Glomerular endothelial cell (primary cell): ENCODE measurements at regions not wholly inside any gene's neighbourhood (a gene's known extent, or its start where the extent isn't known, plus 50 kb on each side); places are given as distances from the start of the nearest gene placed in this dataset.

ENCODE experiments used
- DNase-seq: peaks from one replicate; pipeline ENCODE4 v3.0.0-alpha.2; 2011; ENCODE audit warnings: low read depth, low spot score; ENCODE audit errors: extremely low read depth

- DNase-seq, result no peak
These were observed 67.1 kb upstream of the IPO9 start for GRCh38 chr1:201761871-201762270.

GRCh38 chr1:201762381-201762780 lies 66.6 kb upstream of the IPO9 start:
- DNase-seq, result no peak

DNA sequence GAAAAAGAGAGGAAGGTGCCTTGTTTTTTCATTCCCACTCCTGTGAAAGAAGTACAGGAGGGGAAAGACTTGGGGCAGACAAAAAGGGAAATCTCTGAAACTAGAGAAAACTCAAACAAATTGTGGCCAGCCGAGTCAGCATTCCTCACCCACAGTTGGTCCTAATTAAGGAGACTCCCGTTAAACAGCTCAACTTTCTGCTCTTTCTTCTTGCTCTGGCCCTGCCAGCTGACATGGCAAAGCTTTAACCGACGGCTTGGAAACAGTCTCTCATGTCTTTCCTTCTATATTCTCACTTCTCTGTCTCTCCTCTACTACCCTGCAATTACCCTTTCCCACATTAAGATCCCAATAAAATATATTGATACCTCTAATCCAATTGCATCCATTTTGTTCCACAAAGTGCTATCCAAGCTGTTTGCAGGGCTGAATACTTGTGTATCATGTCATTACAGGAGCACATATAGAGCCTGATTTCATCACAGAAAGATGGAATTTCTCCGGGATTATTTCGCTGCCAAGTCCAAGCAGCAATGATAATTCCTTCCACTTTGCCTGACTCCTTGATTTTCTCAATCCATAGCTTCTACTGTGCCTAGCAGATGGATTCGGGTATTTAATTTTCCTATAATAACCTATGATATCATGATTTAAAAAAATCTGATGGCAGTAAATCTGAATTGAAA lies 65.4 kb upstream of the IPO9 start:
- no peak for DNase-seq

GRCh38 chr1:201764166-201764565 lies 64.8 kb upstream of the IPO9 start:
- DNase-seq, result no peak

DNA sequence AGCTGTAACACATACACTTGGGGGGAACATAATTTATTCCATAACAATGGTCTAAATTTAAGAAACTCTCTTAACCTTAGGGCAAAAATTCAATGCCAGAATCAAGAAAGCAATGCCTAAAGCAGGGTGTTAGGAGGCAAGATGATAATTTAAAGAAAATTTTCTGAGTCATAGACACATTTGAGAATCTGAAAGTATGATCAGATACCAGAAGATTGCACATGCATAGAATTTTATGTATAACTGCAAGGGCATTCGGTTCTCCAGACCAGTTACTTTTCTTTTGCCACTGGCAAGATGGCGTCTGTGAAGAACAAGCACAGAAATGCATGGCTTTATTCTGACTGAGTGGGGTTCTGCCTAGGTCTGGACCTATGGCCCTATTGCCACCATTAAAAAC lies 64.4 kb upstream of the IPO9 start:
- no peak for DNase-seq

GRCh38 chr1:201766131-201766866 lies 62.7 kb upstream of the IPO9 start:
- no peak for DNase-seq

- no peak for DNase-seq
These were observed 61.6 kb upstream of the IPO9 start for GRCh38 chr1:201767339-201767738.

DNA sequence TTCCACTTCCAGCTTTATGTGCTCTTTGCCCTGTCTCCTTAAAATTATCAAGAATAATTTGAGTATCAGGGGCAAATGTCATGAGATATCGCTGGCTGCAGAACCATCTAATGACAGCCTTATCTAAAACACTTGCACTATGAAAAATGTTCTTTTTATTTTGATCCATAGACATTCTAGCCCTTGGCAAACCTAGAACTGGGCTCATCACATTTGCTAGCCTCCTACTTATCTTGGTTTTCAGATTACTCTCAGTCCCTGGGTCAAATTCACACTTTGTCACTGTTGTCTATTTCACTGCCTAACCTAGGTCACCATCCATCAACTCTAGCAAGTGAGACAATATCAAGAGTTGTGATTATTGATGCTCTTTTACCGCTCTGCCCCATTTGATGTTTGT lies 59.9 kb upstream of the IPO9 start:
- DNase-seq, result no peak

DNA sequence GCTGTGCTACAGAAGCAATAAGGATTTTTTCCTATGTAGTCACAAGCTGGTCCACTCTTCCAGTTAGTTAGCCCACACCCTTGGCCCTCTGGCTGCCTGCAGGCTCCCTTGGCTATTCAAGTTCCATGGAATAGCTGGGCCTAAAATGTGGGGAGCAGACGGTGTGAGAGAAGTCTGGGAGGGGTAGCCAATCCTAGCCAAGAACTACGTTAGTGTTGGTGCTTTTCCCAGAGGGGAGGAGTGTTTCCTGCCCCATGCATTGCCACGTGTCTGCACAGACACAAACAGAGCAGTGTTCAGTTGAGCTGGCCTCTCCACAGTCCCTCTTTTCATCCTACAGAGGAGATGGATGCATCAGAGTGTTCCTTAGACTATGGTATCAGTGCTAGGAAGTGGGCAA lies 59.0 kb upstream of the IPO9 start:
- no peak for DNase-seq

- DNase-seq, result no peak
These were observed 57.5 kb upstream of the IPO9 start for GRCh38 chr1:201771466-201771865.

DNA sequence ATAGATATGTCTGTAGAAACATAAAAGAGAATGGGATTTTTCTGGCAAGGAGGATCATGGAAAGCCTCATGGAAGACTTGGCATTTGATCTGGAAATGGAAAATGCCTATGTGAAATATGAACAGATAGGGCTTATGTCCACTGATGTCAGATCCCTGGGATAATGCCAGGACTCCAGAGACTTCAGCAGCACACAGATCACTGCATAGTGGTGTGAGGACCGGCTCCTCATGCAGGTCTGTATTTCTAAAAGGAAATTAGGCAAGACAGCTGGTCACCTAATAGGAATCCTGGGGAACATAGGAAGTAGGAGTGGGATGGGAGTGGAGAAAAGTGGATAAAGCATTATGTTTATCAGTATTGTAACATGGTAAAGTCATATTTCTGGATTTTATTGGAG lies 56.8 kb upstream of the IPO9 start:
- DNase-seq, result no peak

DNA sequence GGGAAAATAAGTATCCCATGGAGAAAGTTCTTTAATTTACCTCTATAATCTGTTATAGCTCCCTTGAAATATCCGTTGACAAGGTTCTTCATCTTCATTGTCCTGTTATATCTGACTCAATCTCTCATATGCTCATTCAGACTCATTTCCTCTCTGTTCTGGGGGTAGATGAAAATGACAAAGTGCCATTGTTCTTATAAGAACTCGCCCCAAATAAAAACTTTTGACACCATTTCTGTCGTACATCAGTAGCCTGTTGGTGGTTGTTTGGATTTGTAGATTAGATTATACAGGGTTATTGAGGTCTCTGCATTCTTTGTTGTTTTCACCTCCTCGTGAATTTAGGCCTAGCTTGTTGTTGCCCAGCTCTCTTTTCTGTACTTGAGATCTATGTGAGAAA lies 55.2 kb upstream of the IPO9 start:
- DNase-seq, result no peak

DNA sequence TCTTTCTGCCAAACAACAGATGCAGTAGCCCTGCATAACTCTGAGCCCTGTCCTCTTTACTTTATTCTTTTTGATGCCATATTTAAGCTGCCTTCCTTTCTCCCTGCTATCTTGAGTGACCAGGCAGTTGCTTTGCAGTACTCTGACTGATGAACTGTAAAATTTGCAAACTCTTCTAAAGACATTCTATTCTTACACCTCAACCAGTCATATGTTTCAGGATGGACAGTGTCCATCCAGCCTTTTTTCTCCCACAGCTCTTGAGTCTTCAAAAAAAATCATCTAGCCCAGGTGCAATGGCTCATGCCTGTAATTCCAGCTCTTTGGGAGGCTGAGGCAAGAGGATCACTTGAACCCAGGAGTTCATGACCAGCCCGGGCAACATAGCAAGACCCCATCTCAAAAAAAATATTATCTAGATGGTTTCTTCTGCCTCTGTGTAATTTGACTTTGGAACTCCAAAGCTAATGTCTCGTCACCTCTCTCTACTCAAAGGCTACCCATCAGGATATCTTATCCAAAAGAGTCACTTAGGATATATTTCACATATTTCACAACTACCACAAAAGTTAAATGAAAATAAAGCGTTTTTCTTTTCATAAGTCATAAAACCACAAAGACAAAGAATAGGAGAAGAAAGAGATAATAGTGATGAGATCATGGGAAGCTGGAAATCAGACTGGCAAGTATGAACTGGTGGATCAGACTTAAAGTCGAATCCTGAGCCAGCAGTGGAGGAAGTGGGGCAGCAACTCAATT lies 54.6 kb upstream of the IPO9 start:
- DNase-seq, result no peak

- DNase-seq, result no peak
These were observed 54.0 kb upstream of the IPO9 start for GRCh38 chr1:201774983-201775344.

DNA sequence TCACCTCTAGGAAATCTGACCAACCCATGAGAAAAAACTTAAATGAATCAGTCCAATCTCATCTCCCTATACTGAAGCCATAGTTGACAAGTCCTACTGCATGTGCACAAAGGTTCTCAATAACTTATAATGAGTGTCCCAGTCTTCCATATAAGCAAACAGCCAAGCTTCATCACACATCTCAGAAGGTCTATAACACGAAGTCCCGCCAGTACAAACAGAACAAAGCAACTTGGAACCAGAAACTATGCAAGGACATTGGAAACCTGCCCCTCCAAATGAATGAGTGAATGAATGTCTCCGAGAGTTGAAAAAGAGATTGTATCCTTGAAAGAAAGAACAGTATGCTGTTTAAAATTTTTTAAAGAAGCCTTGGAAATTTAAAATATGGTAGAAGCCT lies 53.6 kb upstream of the IPO9 start:
- no peak for DNase-seq

- DNase-seq, result no peak
These were observed 50.5 kb upstream of the IPO9 start for GRCh38 chr1:201778279-201779065.
